Activated T-helper 17 cell treated with anti-CD3 and anti-CD28 coated beads, Interleukin-2, amount 50 U/mL, for 72 hours (primary cell): ENCODE measurements at regions not wholly inside any gene's neighbourhood (a gene's known extent, or its start where the extent isn't known, plus 50 kb on each side); places are given as distances from the start of the nearest gene placed in this dataset.
"Not testable (repeated sequence)": the region's sequence is repeated elsewhere in the genome, so short reads cannot be mapped to it uniquely, and the experiment has no call there.

ENCODE experiments used
- ATAC-seq: fragments of 150-1000 bp; cut with Tn5 transposase; replicated peaks from 2 replicates; pipeline ENCODE4 v1.10.0; 2021; ENCODE audit warnings: mild to moderate bottlenecking, moderate library complexity
- H3K27ac Mint-ChIP-seq: one replicate; pipeline ENCODE4 v1.8.0; 2022; ENCODE audit warnings: mixed read lengths
- H3K27me3 Mint-ChIP-seq: one replicate; pipeline ENCODE4 v1.8.0; 2022; ENCODE audit warnings: mixed read lengths
- H3K36me3 Mint-ChIP-seq: one replicate; pipeline ENCODE4 v1.8.0; 2022; ENCODE audit warnings: low read depth, mild to moderate bottlenecking, mixed read lengths
- H3K4me1 Mint-ChIP-seq: one replicate; pipeline ENCODE4 v1.8.0; 2022; ENCODE audit warnings: mixed read lengths
- H3K4me3 Mint-ChIP-seq: one replicate; pipeline ENCODE4 v1.8.0; 2022; ENCODE audit warnings: mild to moderate bottlenecking, mixed read lengths
- H3K9me3 Mint-ChIP-seq: one replicate; pipeline ENCODE4 v1.8.0; 2022; ENCODE audit warnings: mixed read lengths

GRCh38 chr11:91303749-91304148 is 920.9 kb upstream of the FAT3 start:
- Mint-ChIP-seq H3K4me3 (no peak overlapping the region), H3K27ac (no peak overlapping the region)

GRCh38 chr11:91299980-91300379 is 924.6 kb upstream of the FAT3 start:
- Mint-ChIP-seq H3K4me3 (no peak overlapping the region), H3K27me3 (no peaks in the 10 kb centered on the region), H3K36me3 (no peaks in the 10 kb centered on the region), H3K9me3 (peaks cover 4% of the 10 kb centered on the region), H3K27ac (no peak overlapping the region), H3K4me1 (no peaks in the 10 kb centered on the region)
- no peak for ATAC-seq

More at GRCh38 chr11:91303749-91304148, 920.9 kb upstream of the FAT3 start:
- H3K27me3 Mint-ChIP-seq, result no peaks in the 10 kb centered on the region
- H3K36me3 Mint-ChIP-seq, result no peaks in the 10 kb centered on the region
- H3K4me1 Mint-ChIP-seq, result no peaks in the 10 kb centered on the region
- ATAC-seq, result no peak
- peaks cover 7% of the 10 kb centered on the region for H3K9me3 Mint-ChIP-seq

- no peak for ATAC-seq
- H3K4me1 Mint-ChIP-seq, result no peaks in the 10 kb centered on the region
- no peaks in the 10 kb centered on the region for H3K36me3 Mint-ChIP-seq
- H3K4me3 Mint-ChIP-seq, result no peak overlapping the region
- peaks cover under 1% of the 10 kb centered on the region for H3K9me3 Mint-ChIP-seq
- H3K27ac Mint-ChIP-seq, result no peak overlapping the region
- H3K27me3 Mint-ChIP-seq, result no peaks in the 10 kb centered on the region
These were observed 928.0 kb upstream of the FAT3 start for GRCh38 chr11:91296629-91297028.

GRCh38 chr11:91295591-91295990 is 929.0 kb upstream of the FAT3 start:
- no peaks in the 10 kb centered on the region for H3K4me1 Mint-ChIP-seq
- H3K27ac Mint-ChIP-seq, result no peak overlapping the region
- no peaks in the 10 kb centered on the region for H3K36me3 Mint-ChIP-seq
- no peak overlapping the region for H3K4me3 Mint-ChIP-seq
- H3K27me3 Mint-ChIP-seq, result no peaks in the 10 kb centered on the region
- ATAC-seq, result no peak
- no peaks in the 10 kb centered on the region for H3K9me3 Mint-ChIP-seq

- ATAC-seq, result no peak
- no peaks in the 10 kb centered on the region for H3K4me1 Mint-ChIP-seq
- H3K27ac Mint-ChIP-seq, result no peak overlapping the region
- H3K27me3 Mint-ChIP-seq, result no peaks in the 10 kb centered on the region
- no peaks in the 10 kb centered on the region for H3K9me3 Mint-ChIP-seq
- H3K36me3 Mint-ChIP-seq, result no peaks in the 10 kb centered on the region
- H3K4me3 Mint-ChIP-seq, result no peak overlapping the region
These were observed 931.5 kb upstream of the FAT3 start for GRCh38 chr11:91293119-91293518.

GRCh38 chr11:91272089-91272488 is 952.5 kb upstream of the FAT3 start:
- H3K27ac Mint-ChIP-seq, result no peak overlapping the region
- no peak for ATAC-seq
- no peaks in the 10 kb centered on the region for H3K36me3 Mint-ChIP-seq
- no peak overlapping the region for H3K4me3 Mint-ChIP-seq
- H3K27me3 Mint-ChIP-seq, result no peaks in the 10 kb centered on the region
- H3K9me3 Mint-ChIP-seq, result no peaks in the 10 kb centered on the region
- no peaks in the 10 kb centered on the region for H3K4me1 Mint-ChIP-seq

- H3K4me3 Mint-ChIP-seq, H3K36me3 Mint-ChIP-seq, H3K27ac Mint-ChIP-seq, H3K9me3 Mint-ChIP-seq, H3K27me3 Mint-ChIP-seq, ATAC-seq, H3K4me1 Mint-ChIP-seq: not testable (repeated sequence)
These were observed 955.9 kb upstream of the FAT3 start for GRCh38 chr11:91268512-91269295.

- ATAC-seq, result no peak
- Mint-ChIP-seq H3K4me1 (no peaks in the 10 kb centered on the region), H3K4me3 (no peak overlapping the region), H3K27ac (no peak overlapping the region), H3K27me3 (no peaks in the 10 kb centered on the region), H3K36me3 (no peaks in the 10 kb centered on the region), H3K9me3 (no peaks in the 10 kb centered on the region)
These were observed 958.7 kb upstream of the FAT3 start for GRCh38 chr11:91265946-91266345.

- no peak for ATAC-seq
- peaks cover 4% of the 10 kb centered on the region for H3K9me3 Mint-ChIP-seq
- no peak overlapping the region for H3K4me3 Mint-ChIP-seq
- no peaks in the 10 kb centered on the region for H3K4me1 Mint-ChIP-seq
- H3K27ac Mint-ChIP-seq, result no peak overlapping the region
- no peaks in the 10 kb centered on the region for H3K36me3 Mint-ChIP-seq
- H3K27me3 Mint-ChIP-seq, result no peaks in the 10 kb centered on the region
These were observed 960.1 kb upstream of the FAT3 start for GRCh38 chr11:91264481-91264880.

GRCh38 chr11:91263496-91264365 is 960.9 kb upstream of the FAT3 start:
- H3K27me3 Mint-ChIP-seq, result no peaks in the 10 kb centered on the region
- no peaks in the 10 kb centered on the region for H3K4me1 Mint-ChIP-seq
- H3K36me3 Mint-ChIP-seq, result no peaks in the 10 kb centered on the region
- H3K27ac Mint-ChIP-seq, result no peak overlapping the region
- peaks cover 5% of the 10 kb centered on the region for H3K9me3 Mint-ChIP-seq
- H3K4me3 Mint-ChIP-seq, result no peak overlapping the region
- ATAC-seq, result no peak

GRCh38 chr11:91261513-91261912 is 963.1 kb upstream of the FAT3 start:
- H3K9me3 Mint-ChIP-seq, result peaks cover 5% of the 10 kb centered on the region

GRCh38 chr11:91258876-91259275 is 965.7 kb upstream of the FAT3 start:
- no peaks in the 10 kb centered on the region for H3K36me3 Mint-ChIP-seq
- H3K4me3 Mint-ChIP-seq, result no peak overlapping the region
- no peaks in the 10 kb centered on the region for H3K27me3 Mint-ChIP-seq
- no peak for ATAC-seq
- peaks cover 5% of the 10 kb centered on the region for H3K9me3 Mint-ChIP-seq
- no peak overlapping the region for H3K27ac Mint-ChIP-seq
- no peaks in the 10 kb centered on the region for H3K4me1 Mint-ChIP-seq

More at GRCh38 chr11:91261513-91261912, 963.1 kb upstream of the FAT3 start:
- no peaks in the 10 kb centered on the region for H3K36me3 Mint-ChIP-seq
- H3K4me3 Mint-ChIP-seq, result no peak overlapping the region
- H3K4me1 Mint-ChIP-seq, result no peaks in the 10 kb centered on the region
- H3K27me3 Mint-ChIP-seq, result no peaks in the 10 kb centered on the region
- ATAC-seq, result no peak
- no peak overlapping the region for H3K27ac Mint-ChIP-seq

GRCh38 chr11:91257667-91258066 is 967.0 kb upstream of the FAT3 start:
- Mint-ChIP-seq H3K4me1 (no peaks in the 10 kb centered on the region), H3K4me3 (no peak overlapping the region)
- no peak for ATAC-seq

GRCh38 chr11:91248199-91248807 is 976.3 kb upstream of the FAT3 start:
- no peak overlapping the region for H3K4me3 Mint-ChIP-seq
- no peak for ATAC-seq
- H3K4me1 Mint-ChIP-seq, result no peaks in the 10 kb centered on the region
- H3K36me3 Mint-ChIP-seq, result no peaks in the 10 kb centered on the region
- no peaks in the 10 kb centered on the region for H3K27me3 Mint-ChIP-seq
- no peaks in the 10 kb centered on the region for H3K9me3 Mint-ChIP-seq
- H3K27ac Mint-ChIP-seq, result no peak overlapping the region

More at GRCh38 chr11:91257667-91258066, 967.0 kb upstream of the FAT3 start:
- Mint-ChIP-seq H3K27me3 (no peaks in the 10 kb centered on the region), H3K27ac (no peak overlapping the region), H3K9me3 (peaks cover 5% of the 10 kb centered on the region), H3K36me3 (no peaks in the 10 kb centered on the region)
